Right kidney (tissue), 1 donor: ENCODE measurements at regions not wholly inside any gene's neighbourhood (a gene's known extent, or its start where the extent isn't known, plus 50 kb on each side); places are given as distances from the start of the nearest gene placed in this dataset.
"Not testable (repeated sequence)": the region's sequence is repeated elsewhere in the genome, so short reads cannot be mapped to it uniquely, and the experiment has no call there.

Source experiments
- DNase-seq: peaks from one replicate; pipeline ENCODE4 v3.0.0-alpha.2; 2016

DNA sequence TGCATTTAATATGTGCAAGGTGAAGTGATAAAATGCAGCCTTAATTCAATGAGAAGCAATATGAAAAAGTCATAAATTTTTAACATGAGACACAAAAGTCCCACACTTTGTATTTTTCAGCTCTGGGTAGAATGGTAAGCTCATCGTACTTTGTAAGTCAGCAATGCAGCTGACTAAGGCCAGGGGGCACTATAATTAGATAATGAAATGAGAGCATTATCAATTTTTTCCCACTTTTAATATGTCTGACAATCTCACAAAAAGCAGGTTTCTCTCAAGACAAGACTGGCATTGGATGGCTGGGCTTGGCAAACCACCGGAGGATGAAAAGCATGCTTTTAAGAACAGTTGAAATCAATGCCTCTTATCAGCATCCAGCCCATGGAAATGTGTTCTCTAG lies 162.8 kb downstream of the FAM174A start:
- DNase-seq = no peak

- DNase-seq = no peak
Observed at GRCh38 chr5:100706776-100707175, 171.6 kb downstream of the FAM174A start.

GRCh38 chr5:100708645-100709171 lies 173.5 kb downstream of the FAM174A start:
- DNase-seq = no peak

DNA sequence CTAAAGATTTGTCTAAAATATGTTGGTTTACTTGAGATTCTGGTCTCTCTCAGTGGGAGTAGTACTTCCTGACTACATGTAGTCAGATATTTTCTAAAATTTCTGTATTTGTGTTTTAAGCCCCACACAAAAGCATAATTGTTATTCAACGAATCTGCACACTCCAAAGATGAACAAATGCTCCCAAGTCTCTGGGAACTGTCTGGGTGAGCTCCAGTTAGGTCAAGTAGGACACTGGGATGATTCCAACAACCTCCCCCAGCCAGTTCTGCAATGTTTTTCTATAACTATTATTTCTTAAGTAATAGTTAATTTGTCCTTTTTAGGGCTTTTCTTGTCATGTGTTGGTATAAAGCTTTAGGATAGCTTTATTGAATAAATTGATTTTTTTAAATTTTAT lies 174.6 kb downstream of the FAM174A start:
- DNase-seq = no peak

- DNase-seq = not testable (repeated sequence)
Observed at GRCh38 chr5:100714780-100715179, 179.6 kb downstream of the FAM174A start.

DNA sequence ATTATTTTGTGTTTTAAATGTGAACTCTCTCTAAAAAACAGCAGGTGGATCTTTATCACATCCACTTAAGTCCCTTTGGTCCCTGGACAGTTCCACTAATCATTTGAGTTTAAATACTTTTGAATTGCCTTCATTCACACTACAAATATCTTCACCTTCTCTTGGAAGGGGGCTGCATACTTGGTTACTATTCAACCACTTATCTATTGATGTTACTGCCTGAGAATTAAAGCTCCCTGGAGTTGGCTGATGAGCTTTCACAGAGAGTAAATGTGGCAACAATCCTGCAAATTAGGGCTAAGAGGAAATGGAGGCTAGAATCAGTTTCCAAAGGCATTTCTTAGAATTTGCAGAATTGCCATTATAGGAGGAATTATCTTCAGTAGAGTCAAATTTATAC lies 180.4 kb downstream of the ST8SIA4 start:
- DNase-seq = no peak

- DNase-seq = no peak
Observed at GRCh38 chr5:100723229-100723628, 179.9 kb downstream of the ST8SIA4 start.

DNA sequence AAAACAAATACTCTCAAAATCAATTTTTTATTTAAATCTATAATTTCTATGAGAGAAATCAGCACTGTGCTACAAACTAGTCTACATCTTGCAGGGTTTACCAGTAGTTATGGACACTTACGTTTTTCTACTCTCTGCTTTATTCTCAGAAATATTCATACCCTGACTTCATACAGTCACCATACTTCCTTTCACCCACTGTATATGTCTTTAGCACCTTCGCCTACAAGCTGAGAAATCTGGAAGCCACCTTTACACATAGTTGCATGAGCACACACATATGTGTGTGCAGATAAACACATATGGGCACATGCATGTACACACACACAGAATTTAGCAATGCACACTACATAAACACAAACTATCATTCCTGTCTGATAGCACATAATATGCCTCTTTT lies 177.0 kb downstream of the ST8SIA4 start:
- no peak for DNase-seq

- DNase-seq = no peak
Observed at GRCh38 chr5:100731768-100732167, 171.3 kb downstream of the ST8SIA4 start.

DNA sequence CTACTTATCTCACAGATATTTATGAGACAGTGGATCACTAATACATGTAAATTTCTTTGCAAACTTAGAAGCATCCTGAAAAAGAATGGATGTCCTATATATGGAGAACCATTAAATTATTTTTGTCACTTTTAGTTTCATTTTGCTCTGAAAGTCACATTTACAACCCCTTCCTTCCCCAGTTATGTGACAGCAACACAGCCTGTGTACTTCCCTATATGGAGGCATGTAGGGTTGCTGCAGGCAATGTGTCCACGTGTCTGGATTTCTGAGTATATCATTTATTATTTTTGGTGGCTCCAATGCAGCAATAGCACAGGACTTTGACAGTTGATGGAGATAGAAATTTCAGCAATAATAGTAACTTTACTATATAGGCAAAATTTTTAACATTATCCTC lies 156.4 kb downstream of the ST8SIA4 start:
- DNase-seq = no peak

GRCh38 chr5:100749771-100750284 lies 153.3 kb downstream of the ST8SIA4 start:
- DNase-seq = no peak

DNA sequence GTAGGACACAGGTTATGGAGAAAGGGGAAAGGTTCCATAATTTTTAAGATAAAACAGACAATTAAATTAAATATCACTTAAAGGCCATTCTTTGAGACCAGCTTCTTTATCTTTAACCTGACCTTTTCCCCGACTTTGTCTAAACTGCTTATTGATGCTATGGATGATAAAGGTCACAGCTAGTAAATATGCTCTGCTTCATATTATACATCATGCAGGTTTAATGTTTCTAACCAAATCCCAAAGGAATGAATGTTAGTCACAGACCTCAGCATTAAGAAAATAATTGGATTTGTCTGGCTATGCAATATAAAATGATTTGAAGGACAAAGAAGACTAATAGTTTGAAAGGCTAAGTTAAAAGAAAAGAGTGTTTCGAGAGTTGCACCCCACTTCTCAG lies 147.6 kb downstream of the ST8SIA4 start:
- DNase-seq = no peak
